Adrenal gland (tissue), 5 donors: ENCODE measurements at regions not wholly inside any gene's neighbourhood (a gene's known extent, or its start where the extent isn't known, plus 50 kb on each side); places are given as distances from the start of the nearest gene placed in this dataset.

ENCODE experiments used
- POLR2A ChIP-seq, 2 donors: fragments of 450-650 bp; IDR thresholded peaks; one replicate each; pipeline ENCODE4 v1.6.1; 2017; ENCODE audit warnings: antibody characterized with exemption in 2 of 2, mild to moderate bottlenecking in 2 of 2, moderate library complexity in 1 of 2
- TF ChIP-seq, protein P1 (sequence below), 6 experiments: fragments of 450-650 bp in 4 of 6; fragments of 200-600 bp in 2 of 6; sonication (generic) in 1 of 6; IDR thresholded peaks; 1 replicate in 5 of 6; 2 replicates in 1 of 6; pipeline versions ENCODE4 v1.5.1 to v1.8.0; 2016 to 2021; ENCODE audit warnings: antibody characterized with exemption in 6 of 6, mild to moderate bottlenecking in 2 of 6, moderate library complexity in 1 of 6
- donor health status: DM: no; HTN: no; CAD: no.

DNA sequence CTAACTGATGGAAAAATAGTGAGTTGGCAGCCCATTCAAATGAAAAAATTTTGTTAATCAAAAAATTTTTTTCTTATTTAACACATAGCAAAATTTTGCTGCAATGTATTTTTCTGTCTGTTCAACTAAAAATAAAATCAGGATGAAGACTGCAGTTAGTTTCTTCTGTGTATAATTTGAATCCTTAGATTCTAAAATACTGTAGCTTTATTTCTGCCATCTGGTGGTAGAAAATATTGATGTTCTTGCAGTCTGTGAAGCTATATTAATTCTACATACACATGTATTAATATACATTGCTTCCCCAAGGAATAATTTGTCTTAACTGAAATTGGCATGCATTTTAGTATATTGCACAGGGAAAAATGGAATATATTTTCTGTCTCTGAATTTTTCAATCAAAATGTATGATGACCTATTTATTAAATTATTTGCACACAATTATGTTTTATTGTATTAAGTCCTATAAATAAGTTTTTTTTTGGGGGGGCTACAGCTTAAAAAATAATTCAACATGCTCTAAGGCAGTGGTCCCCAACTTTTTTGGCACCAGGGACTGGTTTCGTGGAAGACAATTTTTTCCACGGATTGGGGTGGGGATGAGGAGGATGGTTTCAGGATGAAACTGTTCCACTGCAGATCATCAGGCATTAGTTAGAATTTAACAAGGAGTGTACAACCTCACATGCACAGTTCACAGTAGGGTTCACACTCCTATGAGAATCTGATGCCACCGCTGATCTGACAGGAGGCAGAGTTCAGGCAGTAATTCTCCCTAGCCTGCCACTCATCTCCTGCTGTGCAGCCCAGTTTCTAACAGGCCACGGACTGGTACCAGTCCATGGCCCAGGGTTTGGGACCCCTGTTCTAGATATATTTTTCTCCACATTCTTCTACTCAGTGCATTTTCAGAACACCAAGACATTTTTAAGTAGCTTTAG, 119.4 kb downstream of the GNAT3 start:
- TF ChIP-seq, protein P1, sequence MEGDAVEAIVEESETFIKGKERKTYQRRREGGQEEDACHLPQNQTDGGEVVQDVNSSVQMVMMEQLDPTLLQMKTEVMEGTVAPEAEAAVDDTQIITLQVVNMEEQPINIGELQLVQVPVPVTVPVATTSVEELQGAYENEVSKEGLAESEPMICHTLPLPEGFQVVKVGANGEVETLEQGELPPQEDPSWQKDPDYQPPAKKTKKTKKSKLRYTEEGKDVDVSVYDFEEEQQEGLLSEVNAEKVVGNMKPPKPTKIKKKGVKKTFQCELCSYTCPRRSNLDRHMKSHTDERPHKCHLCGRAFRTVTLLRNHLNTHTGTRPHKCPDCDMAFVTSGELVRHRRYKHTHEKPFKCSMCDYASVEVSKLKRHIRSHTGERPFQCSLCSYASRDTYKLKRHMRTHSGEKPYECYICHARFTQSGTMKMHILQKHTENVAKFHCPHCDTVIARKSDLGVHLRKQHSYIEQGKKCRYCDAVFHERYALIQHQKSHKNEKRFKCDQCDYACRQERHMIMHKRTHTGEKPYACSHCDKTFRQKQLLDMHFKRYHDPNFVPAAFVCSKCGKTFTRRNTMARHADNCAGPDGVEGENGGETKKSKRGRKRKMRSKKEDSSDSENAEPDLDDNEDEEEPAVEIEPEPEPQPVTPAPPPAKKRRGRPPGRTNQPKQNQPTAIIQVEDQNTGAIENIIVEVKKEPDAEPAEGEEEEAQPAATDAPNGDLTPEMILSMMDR (IDR thresholded peaks at IDR 0.05) = peak; percentile 40 to 81 (median 68)
- TF ChIP-seq POLR2A (IDR thresholded peaks at IDR 0.05) = no peak
